HG02678 (cell line): ENCODE measurements at regions not wholly inside any gene's neighbourhood (a gene's known extent, or its start where the extent isn't known, plus 50 kb on each side); places are given as distances from the start of the nearest gene placed in this dataset.
"Not testable (repeated sequence)": the region's sequence is repeated elsewhere in the genome, so short reads cannot be mapped to it uniquely, and the experiment has no call there.

Experiments
- ATAC-seq: cut with Tn5 transposase; IDR thresholded peaks from one replicate; pipeline ENCODE4 v1.9.1; 2021; ENCODE audit warnings: mild to moderate bottlenecking, moderate library complexity; ENCODE audit not compliant: unreplicated experiment

DNA sequence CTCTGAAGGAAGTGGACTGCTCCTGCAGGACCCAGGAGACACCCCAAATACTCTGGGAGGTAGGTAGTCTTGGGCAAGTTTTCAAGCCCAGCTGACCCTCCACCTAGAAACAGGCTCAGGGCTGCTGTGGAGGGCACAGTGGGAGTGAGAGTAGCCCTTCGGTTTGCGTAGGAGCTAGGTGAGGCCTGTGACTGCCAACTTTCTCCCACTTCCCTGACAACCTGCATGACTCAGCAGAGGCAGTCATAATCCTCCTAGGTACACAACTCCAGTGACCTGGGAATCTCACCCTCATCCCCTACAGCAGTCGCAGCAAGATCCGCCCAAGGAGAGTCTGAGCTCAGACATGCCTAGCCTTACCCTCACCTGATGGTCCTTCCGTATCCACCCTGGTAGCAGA, 439.1 kb downstream of the CNTNAP4 start:
- ATAC-seq = not testable (repeated sequence)

DNA sequence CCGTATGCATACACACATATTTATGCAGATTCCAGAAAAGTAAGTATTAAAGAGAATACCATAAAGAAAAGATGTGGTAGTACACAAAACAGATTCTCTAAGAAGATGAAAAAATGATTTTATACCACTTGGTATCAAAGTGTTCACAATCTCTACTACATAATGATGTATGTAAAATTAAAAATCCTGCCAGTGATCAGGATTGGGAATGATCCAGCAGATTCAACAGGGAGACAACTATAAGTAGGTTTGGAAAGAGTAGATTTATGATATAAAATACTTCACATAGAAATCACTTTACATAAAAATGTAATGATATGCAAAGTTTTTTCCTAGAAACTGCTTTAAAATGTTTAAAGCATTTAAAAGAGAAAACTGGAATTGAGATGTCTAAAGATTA, 447.0 kb downstream of the CNTNAP4 start:
- ATAC-seq = no peak

DNA sequence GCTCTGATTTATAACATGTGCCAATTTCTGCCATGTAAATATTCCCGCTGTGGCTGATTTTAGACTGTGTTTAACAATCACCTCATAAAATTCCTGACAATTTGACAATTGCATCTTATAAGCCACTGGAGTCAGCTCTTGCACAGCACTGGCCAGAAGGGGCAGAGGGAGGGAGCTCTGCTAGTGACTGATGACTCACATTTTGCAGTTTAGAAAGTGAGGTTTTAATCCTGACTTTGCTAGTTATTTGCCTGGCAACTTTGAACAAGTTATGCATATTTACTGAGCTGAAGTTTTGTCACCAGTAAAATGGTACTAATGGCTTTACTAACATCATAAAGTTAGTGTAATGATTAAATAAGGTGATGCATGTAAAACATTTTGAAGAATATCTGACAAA, 452.3 kb downstream of the CNTNAP4 start:
- ATAC-seq = no peak

DNA sequence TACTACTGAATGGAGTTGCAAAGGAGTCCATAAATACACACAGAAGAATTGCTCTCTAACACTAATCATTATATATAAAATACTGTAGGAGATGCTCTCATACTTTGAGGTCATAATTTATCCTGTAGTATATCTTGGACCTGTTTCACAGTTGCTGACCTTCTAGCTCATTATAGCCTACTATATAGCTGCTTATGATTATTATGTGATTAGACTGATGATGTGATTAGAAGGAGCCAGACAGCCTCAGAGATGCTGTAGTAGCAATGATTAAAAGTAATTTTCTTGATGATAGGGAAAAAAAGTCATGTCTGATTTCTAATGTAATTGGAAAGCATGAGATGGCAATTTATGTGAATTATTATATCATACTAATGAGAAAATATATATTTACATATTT, 455.7 kb downstream of the CNTNAP4 start:
- ATAC-seq = no peak

DNA sequence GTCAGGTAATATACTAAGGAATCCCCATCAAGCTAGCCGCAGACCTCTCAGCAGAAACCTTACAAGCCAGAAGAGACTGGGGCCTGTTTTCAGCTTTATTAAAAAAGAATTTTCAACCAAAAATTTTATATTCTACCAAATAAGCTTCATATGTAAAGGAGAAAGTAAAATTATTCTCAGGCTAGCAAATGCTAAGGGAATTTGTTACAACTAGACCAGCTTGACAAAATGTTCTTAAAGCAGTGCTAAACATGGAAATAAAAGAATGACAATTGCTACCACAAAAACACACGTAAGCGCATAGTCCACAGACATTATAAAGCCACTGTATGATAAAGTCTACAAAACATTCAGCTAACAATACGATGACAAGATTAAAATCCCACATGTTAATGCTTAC, 449.4 kb upstream of the MON1B start:
- ATAC-seq = no peak

DNA sequence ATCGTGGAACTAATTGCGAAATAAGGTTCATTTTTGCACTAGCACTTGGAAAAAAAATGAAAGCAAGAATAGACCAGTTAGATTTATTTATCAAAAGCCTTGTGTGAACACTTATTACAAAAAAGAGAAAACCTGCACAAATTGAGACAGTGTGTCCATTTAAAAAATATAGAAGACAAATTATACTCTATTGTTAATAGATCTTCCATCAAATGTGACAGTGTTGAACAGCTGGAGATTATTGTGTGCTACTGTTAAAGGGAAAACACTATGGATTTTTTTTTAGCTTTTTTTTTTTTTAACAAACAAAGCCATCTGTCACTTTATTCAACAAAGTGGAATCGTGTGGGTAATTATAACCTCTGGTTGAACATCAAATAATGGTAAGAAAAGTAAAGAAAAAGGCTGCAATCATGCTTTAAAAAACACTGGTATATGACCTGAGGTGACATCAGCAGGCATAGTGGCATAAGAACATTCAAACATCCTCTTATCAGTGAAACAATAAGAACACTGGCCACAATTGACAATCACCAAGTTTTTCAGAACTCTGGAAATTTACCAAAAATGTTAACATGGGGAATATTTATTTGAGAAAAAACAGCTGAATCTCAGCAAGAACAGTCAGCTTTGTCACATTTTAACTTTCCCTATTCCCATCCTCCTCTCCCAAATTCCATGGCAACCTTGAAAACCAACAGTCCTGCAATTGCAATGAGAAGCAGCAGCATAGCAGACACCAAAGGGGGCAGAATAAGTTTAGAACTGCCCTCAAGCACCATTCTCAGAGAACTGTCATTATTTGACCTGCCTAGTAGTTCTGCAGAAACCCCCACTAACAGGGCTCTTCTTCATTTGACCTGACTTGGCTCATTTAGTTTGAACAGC, 442.3 kb upstream of the MON1B start:
- ATAC-seq = no peak

DNA sequence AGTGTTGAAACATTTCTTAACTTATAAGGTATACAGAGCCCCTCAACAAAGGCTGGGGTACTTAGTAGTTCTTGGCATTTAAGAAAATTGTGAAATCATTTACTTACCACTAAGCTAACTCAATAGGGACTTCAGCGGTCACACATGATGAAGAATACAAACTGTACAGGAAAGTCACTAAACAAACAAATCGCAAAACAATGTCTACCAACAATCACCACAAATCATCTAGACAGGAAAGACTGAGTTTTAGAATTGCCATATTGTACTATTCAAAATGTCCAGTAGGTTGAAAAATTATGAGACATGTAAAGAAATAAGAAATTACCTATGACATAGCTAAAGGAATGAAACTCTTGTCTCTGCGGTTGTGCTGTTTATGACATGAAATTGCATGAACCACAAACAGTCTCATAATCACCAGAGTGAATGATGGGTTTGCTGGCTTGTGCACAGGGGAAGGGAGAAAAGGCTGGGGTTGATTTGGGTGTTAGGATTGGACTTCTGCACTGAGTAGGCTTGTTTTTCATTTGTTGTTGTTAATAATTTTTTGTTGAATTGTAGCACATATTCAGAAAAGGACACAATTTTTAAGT, 441.1 kb upstream of the MON1B start:
- no peak for ATAC-seq

DNA sequence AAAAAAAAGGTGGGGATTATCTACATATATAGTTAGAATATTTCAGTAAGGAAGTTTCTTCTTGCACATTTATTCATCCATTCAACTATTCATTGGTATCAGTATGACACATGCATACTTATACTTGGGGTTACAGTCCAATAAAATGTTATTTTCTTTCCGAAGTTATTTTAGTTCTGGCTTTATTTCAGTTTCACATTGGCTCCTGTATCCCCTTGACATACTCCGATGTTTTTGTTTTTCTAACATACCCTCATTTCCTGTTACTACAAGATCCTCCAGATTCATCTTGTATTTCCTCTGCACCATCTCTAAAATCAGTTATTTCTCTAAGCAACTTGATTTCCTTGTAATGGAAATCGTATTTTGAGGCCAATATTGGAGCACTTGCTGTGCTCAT, 435.5 kb upstream of the MON1B start:
- ATAC-seq = no peak

DNA sequence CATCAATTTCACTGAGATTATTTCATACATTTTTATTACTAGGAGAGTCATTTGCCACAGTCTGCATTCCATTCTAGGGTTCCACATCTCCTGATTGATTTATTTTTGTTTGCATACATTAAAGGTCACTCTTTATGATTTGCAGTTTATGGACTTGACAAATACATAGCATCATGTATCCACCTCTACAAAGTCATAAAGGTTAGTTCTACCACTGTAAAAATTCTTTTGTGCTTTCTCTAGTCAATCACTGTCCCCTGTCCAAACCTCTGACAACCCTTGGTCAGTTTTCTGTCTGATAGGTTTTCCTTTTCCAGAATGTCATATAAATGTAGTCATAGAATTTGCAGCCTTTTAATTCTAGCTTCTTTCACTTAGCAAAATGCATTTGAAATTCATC, 434.6 kb upstream of the MON1B start:
- no peak for ATAC-seq

DNA sequence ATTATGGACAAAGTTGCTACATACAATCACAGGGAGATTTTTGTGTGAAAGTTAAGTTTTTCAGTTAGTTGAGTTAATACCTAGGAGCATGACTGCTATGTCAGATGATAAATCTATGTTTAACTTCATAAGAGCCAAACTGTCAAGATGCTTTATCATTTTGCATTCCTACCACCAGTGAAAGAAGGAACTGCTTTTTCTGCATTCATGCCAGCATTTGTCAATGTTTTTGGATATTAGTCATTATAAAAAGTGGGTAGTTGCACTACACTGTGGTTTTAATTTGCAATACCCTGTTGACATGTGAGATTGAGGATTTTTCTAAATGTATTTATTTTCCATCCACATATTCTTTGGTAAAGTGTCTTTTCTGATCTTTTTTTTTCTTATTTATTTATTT, 434.0 kb upstream of the MON1B start:
- no peak for ATAC-seq

DNA sequence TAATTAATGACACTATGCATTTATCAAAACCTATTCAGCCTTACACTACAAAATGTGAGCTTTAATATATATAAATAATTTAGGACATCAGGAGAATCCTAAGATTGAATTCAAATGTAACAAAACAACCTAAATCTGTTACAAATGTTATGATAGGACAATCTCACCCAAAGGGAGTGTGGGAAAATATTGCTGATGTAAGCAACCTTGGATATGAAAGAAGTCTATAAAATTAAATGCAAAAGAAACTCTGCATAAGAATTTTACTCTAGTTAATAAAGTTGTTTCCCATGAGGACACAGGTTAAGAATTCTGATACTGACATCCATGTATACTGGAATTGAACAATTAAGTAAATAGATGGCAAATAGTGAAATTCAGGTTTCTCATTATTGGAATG, 424.5 kb upstream of the MON1B start:
- no peak for ATAC-seq

DNA sequence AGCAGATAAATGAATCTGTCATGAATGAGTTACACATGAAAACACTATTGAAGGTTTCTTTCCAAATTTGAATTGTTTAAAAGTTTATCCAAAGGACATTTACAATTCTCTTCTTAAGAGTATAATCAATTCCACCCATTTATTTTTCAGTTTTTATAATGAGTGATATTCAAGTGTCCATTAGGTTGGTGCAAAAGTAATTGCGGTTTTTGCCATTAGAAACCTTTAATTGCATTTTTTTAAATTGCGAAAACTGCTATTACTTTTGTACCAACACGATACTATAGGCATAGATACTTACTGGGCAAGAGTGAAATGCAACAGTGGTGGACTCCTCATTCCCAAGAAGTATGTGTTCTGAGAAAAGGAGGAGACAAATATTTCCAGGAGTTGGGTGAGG, 422.7 kb upstream of the MON1B start:
- no peak for ATAC-seq

DNA sequence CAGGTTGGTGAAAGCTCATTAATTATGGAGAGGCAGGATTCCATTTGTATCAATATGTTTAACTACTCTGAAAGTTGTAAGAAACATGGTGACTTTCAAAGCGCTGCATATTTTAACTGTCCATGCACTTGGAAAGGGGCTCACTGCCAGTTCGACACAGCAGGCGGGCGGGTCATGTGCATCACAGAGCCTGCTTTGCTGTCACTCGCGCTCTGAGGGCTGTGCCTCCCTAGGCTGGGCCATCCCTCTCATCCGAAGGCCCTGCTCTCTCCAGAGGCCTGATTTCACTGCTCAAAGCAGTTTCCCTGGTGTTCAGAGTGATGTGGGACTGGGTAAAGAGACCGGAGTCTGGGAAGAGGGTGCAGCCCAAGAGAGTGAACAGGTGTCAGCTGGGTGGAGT, 422.0 kb upstream of the MON1B start:
- ATAC-seq = no peak

DNA sequence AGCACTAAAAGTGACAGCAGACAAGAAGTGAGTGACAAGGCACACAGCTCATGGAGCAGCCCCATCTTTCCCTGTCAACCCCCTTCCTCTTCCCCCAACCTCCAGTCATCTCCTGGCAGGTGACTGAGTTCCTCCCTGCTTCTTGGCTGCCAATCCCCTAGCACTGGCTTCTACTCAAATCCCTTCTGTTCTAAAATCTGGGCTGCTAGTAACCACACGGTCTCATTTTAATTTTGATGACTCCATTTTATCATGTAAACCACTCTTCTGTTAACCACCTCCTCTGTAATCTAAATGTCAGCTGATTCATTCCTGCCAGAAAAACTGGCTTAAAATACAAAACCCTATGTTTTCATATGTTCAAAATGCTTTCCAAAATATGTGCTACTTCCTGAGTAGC, 419.8 kb upstream of the MON1B start:
- ATAC-seq = no peak

DNA sequence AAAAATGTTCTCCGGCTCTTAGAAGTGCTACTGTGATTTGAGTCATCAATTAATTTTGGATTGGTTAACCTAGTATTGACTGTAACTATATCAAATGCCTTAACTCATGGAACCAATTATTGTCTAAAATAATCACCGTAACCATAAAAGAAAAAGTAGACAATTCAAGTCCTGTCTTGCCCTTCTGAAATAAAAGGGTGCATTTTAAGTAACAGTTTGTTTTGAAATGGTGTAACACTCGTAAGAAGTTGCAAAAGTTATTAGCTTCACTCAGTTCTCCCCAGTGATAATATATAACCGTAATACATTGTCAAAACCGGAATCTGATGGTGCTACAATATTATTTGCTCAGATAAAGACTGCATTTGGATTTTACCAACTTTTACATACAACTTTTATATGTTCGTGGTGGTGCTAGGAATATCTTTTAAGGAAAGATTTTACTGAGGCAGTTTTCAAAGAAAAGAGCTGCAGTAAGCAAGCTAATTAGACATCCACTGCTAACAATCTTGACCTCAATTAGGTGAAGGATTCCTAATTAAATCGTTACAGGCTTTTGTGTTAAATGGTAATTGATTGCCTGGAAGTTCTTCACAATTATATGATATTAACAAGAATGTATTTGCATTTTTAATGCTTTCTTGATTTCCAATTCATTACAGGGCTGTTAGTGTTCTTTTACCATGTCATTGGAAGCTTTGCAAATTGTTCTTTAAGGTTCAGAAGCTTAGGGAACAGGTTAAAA, 413.1 kb upstream of the MON1B start:
- no peak for ATAC-seq

DNA sequence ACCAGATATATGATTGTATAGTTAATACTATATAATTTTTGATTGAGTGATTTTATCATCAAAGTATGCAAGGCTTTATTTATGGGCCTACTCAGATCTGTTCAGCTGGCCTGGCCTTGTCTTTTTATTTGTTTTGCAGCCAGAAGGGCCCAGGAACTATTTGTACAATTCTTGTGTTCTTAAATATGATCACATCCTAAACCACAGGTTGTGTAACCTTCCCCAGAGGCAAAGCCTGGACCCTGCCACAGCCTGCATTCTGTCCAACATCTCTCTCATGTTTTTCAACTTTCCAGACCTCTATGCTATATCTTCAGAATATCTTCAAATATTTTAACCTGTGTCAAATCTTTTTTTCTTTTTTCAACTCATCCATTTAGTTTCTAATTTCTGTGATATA, 410.4 kb upstream of the MON1B start:
- ATAC-seq = no peak

DNA sequence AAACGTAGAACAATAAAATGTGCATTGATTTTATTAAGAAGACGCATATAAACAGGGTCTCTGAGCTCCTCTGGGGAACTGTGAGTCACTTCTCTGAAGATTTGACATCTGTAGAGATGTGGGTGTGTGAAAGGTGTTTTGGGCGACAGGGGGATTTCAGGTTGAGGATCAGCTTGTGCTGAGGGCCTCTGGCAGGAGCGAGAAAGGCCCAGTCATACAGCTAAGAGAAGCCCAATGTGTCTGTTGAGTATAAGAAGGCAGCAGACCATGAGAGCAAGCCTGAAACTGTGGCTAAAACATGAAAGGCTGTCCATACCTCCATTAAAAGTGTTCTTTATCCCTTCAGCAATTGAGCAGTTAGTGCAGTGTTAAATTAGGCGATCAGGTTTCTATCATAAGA, 406.5 kb upstream of the MON1B start:
- ATAC-seq = no peak

DNA sequence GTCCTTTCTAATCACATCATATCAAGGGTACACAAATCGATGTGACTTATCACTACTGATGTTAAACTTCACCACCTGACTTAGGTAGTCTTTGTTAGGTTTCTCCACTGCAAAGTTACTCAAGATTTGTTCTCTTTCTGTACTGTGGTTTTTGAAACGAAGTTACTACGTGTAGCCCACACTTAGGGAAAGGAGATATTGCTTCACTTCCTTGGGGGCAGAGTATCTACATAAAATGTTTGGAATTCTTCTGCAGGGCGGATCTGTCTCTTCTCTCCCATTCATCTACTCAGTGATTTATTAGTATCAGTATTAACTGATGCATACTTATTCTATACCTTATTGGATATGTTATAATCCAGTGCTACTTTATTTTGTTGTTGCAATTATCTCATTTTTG, 403.6 kb upstream of the MON1B start:
- ATAC-seq = no peak

DNA sequence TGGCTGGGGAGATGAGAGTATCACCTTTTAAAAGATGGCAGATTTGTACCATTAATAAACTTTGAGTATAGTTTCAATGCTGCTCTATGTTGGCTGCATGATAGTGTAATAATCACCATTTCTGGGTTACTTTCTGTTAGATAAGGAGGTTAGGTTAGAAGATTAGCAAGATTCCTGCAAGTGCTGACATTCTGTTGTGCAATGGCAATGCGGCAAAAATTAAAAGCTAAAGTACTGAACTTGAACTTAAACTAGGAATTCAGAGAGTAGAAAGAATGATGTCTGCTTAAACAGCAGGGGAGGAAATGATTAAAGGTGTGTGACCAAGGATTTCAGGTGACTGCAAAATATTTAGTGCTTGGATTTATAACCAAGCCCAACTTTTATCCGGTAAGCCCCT, 399.8 kb upstream of the MON1B start:
- no peak for ATAC-seq

DNA sequence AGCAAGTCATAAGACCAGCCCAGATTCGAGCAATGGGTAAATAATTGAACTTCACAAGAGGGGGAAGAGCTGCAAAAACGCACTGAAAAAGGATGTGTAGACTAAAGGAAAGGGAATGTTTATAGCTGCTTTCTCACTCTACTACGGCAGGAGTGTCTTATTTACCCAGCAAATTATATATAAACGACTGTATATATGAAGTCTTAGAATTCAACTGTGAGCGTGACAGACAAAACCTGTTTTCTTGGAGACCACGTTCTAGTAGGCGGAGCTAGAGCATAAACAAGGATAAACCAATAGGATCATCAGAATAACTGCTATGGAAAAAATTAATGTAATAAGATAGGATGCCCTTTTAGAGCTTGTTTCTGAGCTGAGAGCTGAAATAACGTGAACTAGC, 394.6 kb upstream of the MON1B start:
- ATAC-seq = no peak

DNA sequence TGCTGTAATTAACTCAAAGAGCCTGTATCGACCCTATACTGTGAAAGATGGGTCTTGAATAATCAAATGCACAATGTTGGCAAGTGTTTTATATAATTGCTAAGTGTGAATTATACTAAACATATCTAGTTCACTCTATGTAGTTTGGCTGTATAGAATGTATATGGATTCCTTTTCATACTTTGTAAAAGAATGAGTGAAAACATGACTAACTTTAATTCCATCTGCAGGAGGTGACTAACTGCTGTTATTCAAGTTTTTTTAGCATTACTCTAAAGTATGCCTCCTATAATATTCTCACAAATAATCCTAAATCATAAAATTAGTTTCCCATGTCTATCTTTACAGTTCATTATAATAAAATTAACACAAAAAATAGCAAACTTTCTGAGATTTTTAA, 394.0 kb upstream of the MON1B start:
- no peak for ATAC-seq

DNA sequence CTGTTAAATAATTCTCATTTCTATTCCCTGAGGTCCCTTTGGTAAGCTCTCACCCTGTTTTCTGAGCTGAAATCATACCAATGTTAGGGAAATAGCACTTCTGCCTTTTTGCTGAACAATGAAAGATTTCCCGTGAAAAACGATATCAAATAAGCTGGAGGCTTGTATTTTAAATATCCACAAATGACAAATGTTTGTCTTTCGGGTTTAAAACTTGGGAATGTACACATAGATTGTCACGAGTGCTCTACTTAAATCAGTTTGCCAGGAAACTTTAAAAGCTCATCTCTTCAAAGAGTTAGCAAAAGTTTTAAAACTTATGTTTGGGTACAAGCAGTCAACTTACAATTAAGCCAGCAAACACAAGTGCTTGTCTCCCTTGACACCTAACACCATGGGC, 393.5 kb upstream of the MON1B start:
- ATAC-seq = no peak
